ENCODE measurements at regions not wholly inside any gene's neighbourhood (a gene's known extent, or its start where the extent isn't known, plus 50 kb on each side); places are given as distances from the start of the nearest gene placed in this dataset.

GRCh38 chr2:212908031-212908430, 243.4 kb downstream of the IKZF2 start:
- no peak for TF ChIP-seq CTCF (IDR thresholded peaks at IDR 0.05)
- TF ChIP-seq EZH2 (IDR thresholded peaks at IDR 0.05): no peak
- TF ChIP-seq EZH2phosphoT487 (IDR thresholded peaks at IDR 0.05): no peak
